Stomach (tissue), 8 donors: ENCODE measurements at regions not wholly inside any gene's neighbourhood (a gene's known extent, or its start where the extent isn't known, plus 50 kb on each side); places are given as distances from the start of the nearest gene placed in this dataset.

Experiments used
- DNase-seq, 2 donors: peaks; one replicate each; pipeline versions ENCODE4 v3.0.0 to v3.0.0-alpha.2; 2013 to 2019
- H3K27ac ChIP-seq, 5 donors: fragments of 200-600 bp in 4 of 5; sonication (generic) in 4 of 5; one replicate each; pipeline ENCODE4 v1.5.1; 2013 to 2019; ENCODE audit warnings: mild to moderate bottlenecking in 1 of 5, moderate library complexity in 1 of 5
- H3K27me3 ChIP-seq, 3 donors: fragments of 200-600 bp; sonication (generic); one replicate each; pipeline ENCODE4 v1.5.1; 2017 to 2019; ENCODE audit warnings: mixed run types in 1 of 3
- H3K36me3 ChIP-seq, 4 donors: fragments of 200-600 bp; sonication (generic); 1 replicate in 3 of 4; 2 replicates in 1 of 4; pipeline ENCODE4 v1.5.1; 2016 to 2019
- H3K4me1 ChIP-seq, 4 donors: fragments of 200-600 bp; sonication (generic); one replicate each; pipeline ENCODE4 v1.5.1; 2016 to 2019
- H3K4me3 ChIP-seq, 4 donors: fragments of 200-600 bp; sonication (generic) in 3 of 4; one replicate each; pipeline ENCODE4 v1.5.1; 2016 to 2019; ENCODE audit warnings: mild to moderate bottlenecking in 1 of 4
- H3K9me3 ChIP-seq, 4 donors: fragments of 200-600 bp; sonication (generic); one replicate each; pipeline ENCODE4 v1.5.1; 2016 to 2019
- CTCF ChIP-seq, 7 experiments: fragments of 450-650 bp in 4 of 7; fragments of 200-600 bp in 3 of 7; sonication (generic) in 3 of 7; IDR thresholded peaks; one replicate each; pipeline ENCODE4 v1.5.1; 2016 to 2019; ENCODE audit warnings: antibody characterized with exemption in 7 of 7, control low read depth in 2 of 7, mild to moderate bottlenecking in 1 of 7
- EP300 ChIP-seq: sonication (generic); formaldehyde crosslinking; IDR thresholded peaks from one replicate; pipeline ENCODE4 v1.6.1; 2017; ENCODE audit warnings: antibody characterized with exemption
- POLR2A ChIP-seq, 4 donors: fragments of 450-650 bp; IDR thresholded peaks; one replicate each; pipeline ENCODE4 v1.6.1; 2016; ENCODE audit warnings: antibody characterized with exemption in 4 of 4, control low read depth in 2 of 4, mild to moderate bottlenecking in 1 of 4, moderate library complexity in 1 of 4
- POLR2AphosphoS5 ChIP-seq, 3 donors: sonication (generic); formaldehyde crosslinking; IDR thresholded peaks; one replicate each; pipeline ENCODE4 v1.6.1; 2016; ENCODE audit warnings: antibody characterized with exemption in 3 of 3
- WGBS, 5 donors: extraction: QIAGEN DNeasy Blood & Tissue Kit in 3 of 5; methylation state at CpG; one replicate each; pipeline versions ENCODE4 v1.1.5 to v1.1.7; 2013 to 2018; 5-methylcytosine and 5-hydroxymethylcytosine counted together
- intact Hi-C: fragments of 100-400 bp; cut with DNase I; formaldehyde crosslinking; loops from one replicate; pipeline ENCODE4 v1.15.1; 2023; ENCODE audit warnings: low total_unique reads
- donor health status: healthy with polysubstance abuse.
- donor health status: Bipolar disorder and iron deficiency.
- donor health status: healthy.

- Histone ChIP-seq H3K4me1 (no peaks in the 10 kb centered on the region), H3K36me3 (no peaks in the 10 kb centered on the region), H3K9me3 (no peaks in the 10 kb centered on the region), H3K27me3 (no peaks in the 10 kb centered on the region), H3K27ac (no peak overlapping the region), H3K4me3 (no peak overlapping the region)
- TF ChIP-seq POLR2AphosphoS5 (IDR thresholded peaks at IDR 0.05) = no peak
- no peak for TF ChIP-seq POLR2A (IDR thresholded peaks at IDR 0.05)
- TF ChIP-seq EP300 = no peak
- TF ChIP-seq CTCF (IDR thresholded peaks at IDR 0.05) = no peak
- DNase-seq = no peak
- intact Hi-C loops = no loop called here
- WGBS, 5 donors = 78 to 85% (median 81%) methylated on average over 4 of the region's 4 CpGs
Measured at GRCh38 chr2:57880446-57880845, 166.2 kb upstream of the VRK2 start.

- no peak for TF ChIP-seq CTCF (IDR thresholded peaks at IDR 0.05)
- TF ChIP-seq EP300 = no peak
- TF ChIP-seq POLR2AphosphoS5 (IDR thresholded peaks at IDR 0.05) = no peak
- TF ChIP-seq POLR2A (IDR thresholded peaks at IDR 0.05) = no peak
- Histone ChIP-seq H3K27ac (no peak overlapping the region), H3K9me3 (no peaks in the 10 kb centered on the region), H3K36me3 (no peaks in the 10 kb centered on the region), H3K4me3 (no peak overlapping the region), H3K27me3 (no peaks in the 10 kb centered on the region), H3K4me1 (no peaks in the 10 kb centered on the region)
- intact Hi-C loops = no loop called here
- WGBS, 5 donors = 83 to 94% (median 89%) methylated on average over 5 of the region's 5 CpGs
- DNase-seq = no peak
Measured at GRCh38 chr2:57880967-57881366, 165.6 kb upstream of the VRK2 start.

GRCh38 chr2:57881998-57882888 lies 164.4 kb upstream of the VRK2 start:
- H3K27ac ChIP-seq = no peak overlapping the region
- H3K9me3 ChIP-seq = no peaks in the 10 kb centered on the region
- no peaks in the 10 kb centered on the region for H3K36me3 ChIP-seq
- intact Hi-C loops = no loop called here
- DNase-seq = no peak
- no peak overlapping the region for H3K4me3 ChIP-seq
- H3K27me3 ChIP-seq = no peaks in the 10 kb centered on the region
- WGBS, 5 donors = 72 to 76% (median 75%) methylated on average over 8 of the region's 8 CpGs
- no peaks in the 10 kb centered on the region for H3K4me1 ChIP-seq
- TF ChIP-seq CTCF (IDR thresholded peaks at IDR 0.05) = no peak
- no peak for TF ChIP-seq POLR2AphosphoS5 (IDR thresholded peaks at IDR 0.05)
- TF ChIP-seq EP300 = no peak
- no peak for TF ChIP-seq POLR2A (IDR thresholded peaks at IDR 0.05)

GRCh38 chr2:57882895-57883515 lies 163.6 kb upstream of the VRK2 start:
- Histone ChIP-seq H3K27me3 (no peaks in the 10 kb centered on the region), H3K36me3 (no peaks in the 10 kb centered on the region), H3K4me3 (no peak overlapping the region), H3K27ac (no peak overlapping the region), H3K9me3 (no peaks in the 10 kb centered on the region), H3K4me1 (no peaks in the 10 kb centered on the region)
- WGBS, 5 donors = 65 to 70% (median 66%) methylated on average over 5 of the region's 5 CpGs
- intact Hi-C loops = no loop called here
- TF ChIP-seq CTCF (IDR thresholded peaks at IDR 0.05) (no peak), POLR2AphosphoS5 (IDR thresholded peaks at IDR 0.05) (no peak), EP300 (no peak), POLR2A (IDR thresholded peaks at IDR 0.05) (no peak)
- no peak for DNase-seq
